WTC11 (cell line): ENCODE measurements at regions not wholly inside any gene's neighbourhood (a gene's known extent, or its start where the extent isn't known, plus 50 kb on each side); places are given as distances from the start of the nearest gene placed in this dataset.

Source experiments
- AFF4 ChIP-seq: sonication (generic); formaldehyde crosslinking; IDR thresholded peaks from 2 replicates; pipeline ENCODE4 v1.8.1; 2023; ENCODE audit warnings: mild to moderate bottlenecking, missing genetic modification reagents, borderline replicate concordance
- ATF3 ChIP-seq: sonication (generic); formaldehyde crosslinking; conservative IDR thresholded peaks from 2 replicates; pipeline ENCODE4 v1.8.1; 2022; ENCODE audit warnings: mild to moderate bottlenecking, missing genetic modification reagents
- CTCF ChIP-seq: fragments of 200-600 bp; IDR thresholded peaks from 2 replicates; pipeline ENCODE4 v1.8.0; 2022; ENCODE audit warnings: antibody characterized with exemption
- ESRRA ChIP-seq: sonication (generic); formaldehyde crosslinking; IDR thresholded peaks from 2 replicates; pipeline ENCODE4 v1.8.1; 2022; ENCODE audit warnings: mild to moderate bottlenecking, missing genetic modification reagents, borderline replicate concordance
- FOXJ3 ChIP-seq: sonication (generic); formaldehyde crosslinking; IDR thresholded peaks from 2 replicates; pipeline ENCODE4 v1.9.0; 2021; ENCODE audit warnings: missing genetic modification reagents, mild to moderate bottlenecking, borderline replicate concordance
- MLX ChIP-seq: sonication (generic); formaldehyde crosslinking; IDR thresholded peaks from 2 replicates; pipeline ENCODE4 v1.8.1; 2023; ENCODE audit warnings: mild to moderate bottlenecking, missing genetic modification reagents, moderate library complexity
- NFYB ChIP-seq: sonication (generic); formaldehyde crosslinking; conservative IDR thresholded peaks from 2 replicates; pipeline ENCODE4 v1.8.0; 2022; ENCODE audit warnings: low read depth, missing genetic modification reagents
- NR1H2 ChIP-seq: sonication (generic); formaldehyde crosslinking; IDR thresholded peaks from 2 replicates; pipeline ENCODE4 v1.9.0; 2021; ENCODE audit warnings: mild to moderate bottlenecking, moderate library complexity, missing genetic modification reagents
- NR3C1 ChIP-seq: sonication (generic); formaldehyde crosslinking; conservative IDR thresholded peaks from 2 replicates; pipeline ENCODE4 v1.8.1; 2023; ENCODE audit warnings: low read depth, mild to moderate bottlenecking, missing genetic modification reagents
- ZNF232 ChIP-seq: sonication (generic); formaldehyde crosslinking; IDR thresholded peaks from 2 replicates; pipeline ENCODE4 v1.8.0; 2022; ENCODE audit warnings: mild to moderate bottlenecking, missing genetic modification reagents

DNA sequence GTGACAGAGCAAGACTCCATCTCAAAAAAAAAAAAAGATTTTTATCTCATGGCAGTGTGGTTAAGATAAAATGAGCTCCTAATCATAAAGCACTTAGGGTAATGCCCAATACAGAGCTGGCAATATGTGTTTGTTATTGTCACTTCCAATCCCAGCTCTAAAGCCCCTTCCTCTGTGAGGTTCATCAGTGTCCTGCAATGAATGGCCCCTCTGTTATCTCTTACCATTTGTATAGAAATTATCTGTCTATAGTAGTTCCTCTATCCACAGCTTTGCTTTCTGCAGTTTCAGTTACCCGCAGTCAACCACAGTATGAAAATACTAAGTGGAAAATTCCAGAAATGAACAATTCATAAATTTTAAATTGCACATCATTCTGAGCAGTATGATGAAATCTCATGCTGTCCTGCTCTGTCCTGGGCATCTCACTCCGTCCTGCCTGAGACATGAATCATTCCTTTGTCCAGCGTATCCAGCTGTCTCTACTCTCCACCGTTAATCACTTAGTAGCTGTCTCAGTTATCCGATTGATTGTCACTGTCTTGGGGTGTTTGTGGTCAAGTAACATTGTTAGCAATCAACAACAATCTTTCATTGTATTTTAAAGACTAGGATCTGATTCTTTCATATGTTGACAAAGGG is 50.2 kb upstream of the DNAH14 start:
- TF ChIP-seq NFYB (no peak), CTCF (no peak), ATF3 (CRISPR knock-in tag) (no peak), AFF4 (no peak), ZNF232 (CRISPR knock-in tag) (no peak), NR3C1 (CRISPR knock-in tag) (no peak), MLX (no peak), NR1H2 (CRISPR knock-in tag) (no peak), FOXJ3 (CRISPR knock-in tag) (no peak), ESRRA (CRISPR knock-in tag) (no peak)
